B cell (primary cell): ENCODE measurements at regions not wholly inside any gene's neighbourhood (a gene's known extent, or its start where the extent isn't known, plus 50 kb on each side); places are given as distances from the start of the nearest gene placed in this dataset.

Experiments
- ATAC-seq: fragments of 200-7000 bp; cut with Tn5 transposase; one replicate; pipeline ENCODE4 v1.10.0; 2021; ENCODE audit warnings: low read depth, mild to moderate bottlenecking, moderate number of reproducible peaks, moderate library complexity
- CTCF ChIA-PET: fragments of 350-600 bp; sonication (Branson Sonifier 250); formaldehyde crosslinking; loops from one replicate; lab custom pipeline; 2021; ENCODE audit warnings: antibody characterized with exemption, inconsistent platforms; lab: Charles Lee
- POLR2A ChIA-PET: fragments of 350-600 bp; sonication (Branson Sonifier 250); formaldehyde crosslinking; loops from one replicate; lab custom pipeline; 2021; ENCODE audit warnings: antibody characterized with exemption; lab: Charles Lee
- DNase-seq: peaks from one replicate; pipeline ENCODE4 v3.0.0; 2013
- H2AFZ ChIP-seq: 2 replicates; pipeline ENCODE4 v1.6.1; 2012; ENCODE audit warnings: mild to moderate bottlenecking, low read depth, low read length; ENCODE audit not compliant: insufficient read depth, poor library complexity, severe bottlenecking
- H3K27ac ChIP-seq, 2 donors: 1 replicate in 1 of 2; 2 replicates in 1 of 2; pipeline ENCODE4 v1.5.1; 2012 to 2013; ENCODE audit warnings: low read length in 2 of 2, mild to moderate bottlenecking in 2 of 2, moderate library complexity in 1 of 2
- H3K27me3 ChIP-seq, 4 experiments: fragments of 200-600 bp in 1 of 4; sonication (generic) in 1 of 4; replicated peaks in 1 of 4; 1 replicate in 2 of 4; 2 replicates in 2 of 4; pipeline versions ENCODE4 v1.6.1 to v1.7.0; 2013 to 2016; ENCODE audit warnings: low read length in 3 of 4, mild to moderate bottlenecking in 2 of 4, mixed read lengths in 1 of 4, moderate library complexity in 1 of 4; ENCODE audit not compliant: insufficient read depth in 4 of 4, control insufficient read depth in 3 of 4; ENCODE audit errors: control extremely low read depth in 1 of 4
- H3K36me3 ChIP-seq, 2 experiments: replicated peaks in 1 of 2; 1 replicate in 1 of 2; 2 replicates in 1 of 2; pipeline versions ENCODE4 v1.6.1 to v1.7.1; 2013; ENCODE audit warnings: low read length in 1 of 2; ENCODE audit not compliant: insufficient read depth in 2 of 2, control insufficient read depth in 1 of 2; ENCODE audit errors: control extremely low read depth in 1 of 2, extremely low read depth in 1 of 2
- H3K4me1 ChIP-seq, 2 donors: fragments of 200-600 bp in 1 of 2; sonication (generic) in 1 of 2; 1 replicate in 1 of 2; 2 replicates in 1 of 2; pipeline versions ENCODE4 v1.5.1 to v1.6.1; 2013 to 2017; ENCODE audit warnings: low read length in 2 of 2; ENCODE audit not compliant: control insufficient read depth in 2 of 2, insufficient read depth in 2 of 2
- H3K4me2 ChIP-seq: replicated peaks from 2 replicates; pipeline ENCODE3; 2012; ENCODE audit warnings: mild to moderate bottlenecking, low read depth, low read length; ENCODE audit not compliant: poor library complexity, severe bottlenecking
- H3K4me3 ChIP-seq, 5 experiments: fragments of 200-600 bp in 1 of 5; sonication (generic) in 1 of 5; 1 replicate in 3 of 5; 2 replicates in 2 of 5; pipeline versions ENCODE4 v1.5.1 to v1.7.0; 2011 to 2016; ENCODE audit warnings: low read length in 4 of 5, mild to moderate bottlenecking in 4 of 5, low read depth in 2 of 5, control low read depth in 1 of 5, moderate library complexity in 1 of 5; ENCODE audit not compliant: insufficient read depth in 1 of 5; ENCODE audit errors: control extremely low read depth in 1 of 5, extremely low read depth in 1 of 5
- H3K79me2 ChIP-seq: fragments of 200-600 bp; sonication (generic); one replicate; pipeline ENCODE4 v1.6.0; 2016; ENCODE audit warnings: low read length; ENCODE audit not compliant: control insufficient read depth, insufficient read depth
- H3K9ac ChIP-seq: fragments of 200-600 bp; sonication (generic); 2 replicates; pipeline ENCODE4 v1.6.1; 2017; ENCODE audit warnings: mild to moderate bottlenecking, low read length, moderate library complexity
- H3K9me3 ChIP-seq, 3 donors: one replicate each; pipeline versions ENCODE4 v1.6.1 to v1.7.1; 2013; ENCODE audit warnings: low read length in 2 of 3; ENCODE audit not compliant: control insufficient read depth in 2 of 3, insufficient read depth in 1 of 3; ENCODE audit errors: control extremely low read depth in 1 of 3
- H4K20me1 ChIP-seq: 2 replicates; pipeline ENCODE4 v1.6.0; 2012; ENCODE audit warnings: mild to moderate bottlenecking, low read length; ENCODE audit not compliant: insufficient read depth, control insufficient read depth, poor library complexity, severe bottlenecking
- H3K27ac Mint-ChIP-seq: one replicate; pipeline ENCODE4 v1.8.0; 2021; ENCODE audit warnings: mixed read lengths
- H3K27me3 Mint-ChIP-seq: one replicate; pipeline ENCODE4 v1.8.0; 2021; ENCODE audit warnings: mixed read lengths
- H3K4me1 Mint-ChIP-seq: one replicate; pipeline ENCODE4 v1.8.0; 2021; ENCODE audit warnings: mixed read lengths
- H3K4me3 Mint-ChIP-seq: one replicate; pipeline ENCODE4 v1.8.0; 2021; ENCODE audit warnings: mixed read lengths
- H3K9me3 Mint-ChIP-seq: one replicate; pipeline ENCODE4 v1.8.0; 2022; ENCODE audit warnings: mixed read lengths; ENCODE audit not compliant: insufficient read depth
- CTCF ChIP-seq: fragments of 200-600 bp; IDR thresholded peaks from one replicate; pipeline ENCODE4 v1.8.0; 2022; ENCODE audit warnings: antibody characterized with exemption, mild to moderate bottlenecking
- EZH2 ChIP-seq: IDR thresholded peaks from 2 replicates; pipeline ENCODE4 v1.6.1; 2012; ENCODE audit warnings: borderline replicate concordance, low read depth, mild to moderate bottlenecking, moderate library complexity, low read length; ENCODE audit not compliant: insufficient read depth, poor library complexity, severe bottlenecking
- WGBS: methylation state at CpG from one replicate; pipeline ENCODE4 v1.1.5; 2013; ENCODE audit warnings: missing lambda C conversion rate; ENCODE audit not compliant: insufficient coverage; 5-methylcytosine and 5-hydroxymethylcytosine counted together
- intact Hi-C: fragments of 100-400 bp; cut with micrococcal nuclease; formaldehyde crosslinking; loops from one replicate; pipeline ENCODE4 v1.10.0; 2022

DNA sequence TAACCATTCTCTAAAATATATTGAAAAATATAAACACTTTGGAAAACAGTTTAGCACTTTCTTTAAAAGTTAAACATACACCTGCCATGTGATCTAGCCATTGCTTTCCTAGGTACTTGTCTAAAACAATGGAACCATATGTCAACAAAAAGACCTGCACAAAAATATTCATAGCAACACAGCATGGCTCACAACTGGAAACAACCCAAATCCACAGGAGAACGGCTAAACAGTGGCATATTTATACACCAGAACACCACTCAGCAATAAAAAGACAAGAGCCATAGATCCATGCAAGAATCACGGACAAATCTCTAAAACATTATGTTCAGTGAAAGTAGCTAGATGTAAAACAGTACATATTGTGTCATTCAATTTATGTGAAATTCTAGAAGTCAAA, 221.3 kb upstream of the UBE2E2 start:
- POLR2A ChIA-PET = no interaction called here
- no peak overlapping the region for H3K4me3 Mint-ChIP-seq

GRCh38 chr3:22982981-22983587, 220.0 kb upstream of the UBE2E2 start:
- Histone ChIP-seq H2AFZ (no peak overlapping the region), H3K79me2 (no peaks in the 10 kb centered on the region), H3K4me1 (no peaks in the 10 kb centered on the region), H3K4me3 (no peak overlapping the region), H3K9me3 (peaks cover 0 to 4% (median 3%) of the 10 kb centered on the region in 3 donors), H3K9ac (no peak overlapping the region), H4K20me1 (no peaks in the 10 kb centered on the region), H3K27ac (no peak overlapping the region), H3K27me3 (no peaks in the 10 kb centered on the region), H3K36me3 (no peaks in the 10 kb centered on the region), H3K4me2 (no peak overlapping the region)
- ATAC-seq (no peak), DNase-seq (no peak)
- peaks cover 3% of the 10 kb centered on the region for H3K4me1 Mint-ChIP-seq
- H3K27ac Mint-ChIP-seq = no peak overlapping the region
- intact Hi-C loops = no loop called here
- H3K9me3 Mint-ChIP-seq = peaks cover 3% of the 10 kb centered on the region
- ChIA-PET CTCF (no interaction called here), POLR2A (no interaction called here)
- peaks cover 6% of the 10 kb centered on the region for H3K27me3 Mint-ChIP-seq
- no peak for TF ChIP-seq EZH2
- TF ChIP-seq CTCF = no peak
- 100% methylated on average over 4 of the region's 7 CpGs for WGBS
- no peak overlapping the region for H3K4me3 Mint-ChIP-seq

More for the DNA sequence above, 221.3 kb upstream of the UBE2E2 start:
- no peaks in the 10 kb centered on the region for H3K36me3 ChIP-seq
- no peak for DNase-seq
- intact Hi-C loops = no loop called here
- no peak overlapping the region for H3K4me2 ChIP-seq
- H3K9me3 ChIP-seq = peaks cover 0 to 4% (median 3%) of the 10 kb centered on the region in 3 donors
- no peak overlapping the region for H3K9ac ChIP-seq
- no peaks in the 10 kb centered on the region for H3K27me3 ChIP-seq
- Mint-ChIP-seq H3K4me1 (peaks cover 11% of the 10 kb centered on the region), H3K9me3 (peaks cover 3% of the 10 kb centered on the region), H3K27ac (no peak overlapping the region), H3K27me3 (peaks cover 6% of the 10 kb centered on the region)
- H3K27ac ChIP-seq = no peak overlapping the region
- no peak for ATAC-seq
- CTCF ChIA-PET = no interaction called here
- no peaks in the 10 kb centered on the region for H4K20me1 ChIP-seq
- WGBS = 71% methylated on average over 1 of the region's 2 CpGs
- TF ChIP-seq CTCF = no peak
- no peak for TF ChIP-seq EZH2
- no peak overlapping the region for H3K4me3 ChIP-seq
- no peak overlapping the region for H2AFZ ChIP-seq
- H3K4me1 ChIP-seq = peaks cover 0 to 2% of the 10 kb centered on the region in 2 donors
- H3K79me2 ChIP-seq = no peaks in the 10 kb centered on the region
